Osteocyte (in vitro differentiated cells): ENCODE measurements at regions not wholly inside any gene's neighbourhood (a gene's known extent, or its start where the extent isn't known, plus 50 kb on each side); places are given as distances from the start of the nearest gene placed in this dataset.
A peak's percentile ranks its signal among the peaks of the same experiment; 100 is the strongest.

Experiments used
- DNase-seq: peaks from one replicate; pipeline ENCODE4 v3.0.0; 2021; ENCODE audit warnings: mixed read lengths; ENCODE audit not compliant: unreplicated experiment; ENCODE audit errors: extremely low spot score
- H3K27ac Mint-ChIP-seq: one replicate; pipeline ENCODE4 v1.8.0; 2021; ENCODE audit warnings: mild to moderate bottlenecking, mixed read lengths; ENCODE audit not compliant: unreplicated experiment
- H3K27me3 Mint-ChIP-seq: one replicate; pipeline ENCODE4 v1.8.0; 2021; ENCODE audit warnings: mixed read lengths; ENCODE audit not compliant: unreplicated experiment
- H3K36me3 Mint-ChIP-seq: one replicate; pipeline ENCODE4 v1.8.0; 2021; ENCODE audit warnings: mixed read lengths; ENCODE audit not compliant: unreplicated experiment
- H3K4me1 Mint-ChIP-seq: one replicate; pipeline ENCODE4 v1.8.0; 2021; ENCODE audit warnings: mixed read lengths; ENCODE audit not compliant: unreplicated experiment
- H3K4me3 Mint-ChIP-seq: one replicate; pipeline ENCODE4 v1.8.0; 2021; ENCODE audit warnings: mild to moderate bottlenecking, moderate library complexity, mixed read lengths; ENCODE audit not compliant: unreplicated experiment
- H3K9me3 Mint-ChIP-seq: one replicate; pipeline ENCODE4 v1.8.0; 2021; ENCODE audit warnings: mixed read lengths; ENCODE audit not compliant: unreplicated experiment
- TF ChIP-seq, protein P1 (sequence below): fragments of 200-600 bp; sonication (generic); IDR thresholded peaks from 2 replicates; pipeline ENCODE4 v1.5.0; 2021; ENCODE audit warnings: antibody characterized with exemption, mild to moderate bottlenecking, moderate library complexity

DNA sequence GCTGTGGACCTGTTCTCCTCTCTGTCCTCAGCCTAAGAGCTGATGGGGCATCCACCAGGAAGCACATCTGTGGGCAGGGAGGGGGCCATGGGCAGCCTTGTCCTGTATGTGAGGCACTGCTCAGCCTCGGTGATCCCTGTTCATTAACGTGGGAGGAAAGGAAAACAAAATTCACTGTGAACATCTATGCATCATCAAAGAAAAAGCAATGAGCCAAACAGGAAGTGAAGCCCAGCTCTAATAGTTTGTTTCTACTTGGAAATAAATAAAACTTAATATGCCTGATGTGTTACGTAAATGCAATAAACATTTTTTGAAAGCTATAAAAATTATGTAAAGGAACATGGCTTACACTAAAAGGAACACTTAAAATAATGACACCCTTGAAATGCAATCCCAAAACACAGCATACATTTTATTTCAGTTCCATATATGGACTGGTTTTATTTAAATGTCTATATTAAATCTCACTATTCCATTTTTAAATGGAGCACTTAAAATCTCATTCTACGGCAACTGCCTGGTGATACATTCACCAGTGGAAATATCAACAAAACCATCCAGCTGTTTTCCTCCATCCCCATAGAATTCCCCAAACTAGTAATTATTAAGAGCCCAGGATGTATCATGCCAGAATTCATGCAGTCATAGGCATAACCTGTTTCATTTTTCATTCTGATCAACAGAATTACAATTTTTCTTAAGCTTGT, 78.3 kb downstream of the ZNF280B start:
- Mint-ChIP-seq H3K36me3 (no peaks in the 10 kb centered on the region), H3K27me3 (peaks cover 48% of the 10 kb centered on the region), H3K4me3 (no peak overlapping the region), H3K4me1 (no peaks in the 10 kb centered on the region), H3K9me3 (no peaks in the 10 kb centered on the region), H3K27ac (no peak overlapping the region)
- no peak for DNase-seq
- TF ChIP-seq, protein P1, sequence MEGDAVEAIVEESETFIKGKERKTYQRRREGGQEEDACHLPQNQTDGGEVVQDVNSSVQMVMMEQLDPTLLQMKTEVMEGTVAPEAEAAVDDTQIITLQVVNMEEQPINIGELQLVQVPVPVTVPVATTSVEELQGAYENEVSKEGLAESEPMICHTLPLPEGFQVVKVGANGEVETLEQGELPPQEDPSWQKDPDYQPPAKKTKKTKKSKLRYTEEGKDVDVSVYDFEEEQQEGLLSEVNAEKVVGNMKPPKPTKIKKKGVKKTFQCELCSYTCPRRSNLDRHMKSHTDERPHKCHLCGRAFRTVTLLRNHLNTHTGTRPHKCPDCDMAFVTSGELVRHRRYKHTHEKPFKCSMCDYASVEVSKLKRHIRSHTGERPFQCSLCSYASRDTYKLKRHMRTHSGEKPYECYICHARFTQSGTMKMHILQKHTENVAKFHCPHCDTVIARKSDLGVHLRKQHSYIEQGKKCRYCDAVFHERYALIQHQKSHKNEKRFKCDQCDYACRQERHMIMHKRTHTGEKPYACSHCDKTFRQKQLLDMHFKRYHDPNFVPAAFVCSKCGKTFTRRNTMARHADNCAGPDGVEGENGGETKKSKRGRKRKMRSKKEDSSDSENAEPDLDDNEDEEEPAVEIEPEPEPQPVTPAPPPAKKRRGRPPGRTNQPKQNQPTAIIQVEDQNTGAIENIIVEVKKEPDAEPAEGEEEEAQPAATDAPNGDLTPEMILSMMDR, result no peak

DNA sequence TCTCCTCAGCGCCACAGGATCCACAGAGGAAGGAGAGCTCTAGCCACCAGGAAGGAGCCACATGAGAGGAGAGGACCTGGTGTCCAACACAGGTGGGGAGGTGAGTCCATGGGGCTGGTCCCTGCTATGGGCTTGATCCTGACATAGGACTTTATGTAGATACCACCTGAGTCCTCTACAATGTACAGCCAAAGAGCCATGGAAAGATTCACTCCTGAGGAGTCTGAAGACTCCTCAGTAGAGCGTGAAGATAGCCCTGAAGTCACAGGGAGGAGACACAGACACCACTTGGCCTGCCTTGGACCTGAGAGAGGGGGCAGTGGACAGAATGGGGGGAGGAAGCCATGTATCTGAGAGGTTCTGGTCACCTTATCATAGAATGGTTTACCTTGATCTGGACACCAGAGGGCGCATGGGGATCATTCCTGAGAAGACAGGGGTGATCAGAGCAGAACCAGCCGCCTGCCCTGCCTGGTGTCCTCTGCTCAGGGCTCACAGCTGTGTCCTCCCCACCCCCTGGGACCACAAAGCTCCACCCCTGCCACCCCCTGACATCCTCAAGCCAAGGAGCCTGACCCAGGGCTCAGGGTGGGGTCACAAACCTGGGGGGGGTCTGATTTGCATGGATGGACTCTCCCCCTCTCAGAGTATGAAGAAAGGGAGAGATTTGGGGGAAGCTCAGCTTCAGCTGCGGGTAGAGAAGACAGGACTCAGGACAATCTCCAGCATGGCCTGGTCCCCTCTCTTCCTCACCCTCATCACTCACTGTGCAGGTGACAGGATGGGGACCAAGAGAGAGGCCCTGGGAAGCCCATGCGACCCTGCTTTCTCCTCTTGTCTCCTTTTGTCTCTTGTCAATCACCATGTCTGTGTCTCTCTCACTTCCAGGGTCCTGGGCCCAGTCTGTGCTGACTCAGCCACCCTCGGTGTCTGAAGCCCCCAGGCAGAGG, 77.0 kb downstream of the ZNF280B start:
- TF ChIP-seq, protein P1, result peak; percentile 66
- Mint-ChIP-seq H3K4me1 (no peaks in the 10 kb centered on the region), H3K36me3 (no peaks in the 10 kb centered on the region), H3K27ac (no peak overlapping the region), H3K9me3 (no peaks in the 10 kb centered on the region), H3K27me3 (peaks cover 47% of the 10 kb centered on the region), H3K4me3 (no peak overlapping the region)
- no peak for DNase-seq

DNA sequence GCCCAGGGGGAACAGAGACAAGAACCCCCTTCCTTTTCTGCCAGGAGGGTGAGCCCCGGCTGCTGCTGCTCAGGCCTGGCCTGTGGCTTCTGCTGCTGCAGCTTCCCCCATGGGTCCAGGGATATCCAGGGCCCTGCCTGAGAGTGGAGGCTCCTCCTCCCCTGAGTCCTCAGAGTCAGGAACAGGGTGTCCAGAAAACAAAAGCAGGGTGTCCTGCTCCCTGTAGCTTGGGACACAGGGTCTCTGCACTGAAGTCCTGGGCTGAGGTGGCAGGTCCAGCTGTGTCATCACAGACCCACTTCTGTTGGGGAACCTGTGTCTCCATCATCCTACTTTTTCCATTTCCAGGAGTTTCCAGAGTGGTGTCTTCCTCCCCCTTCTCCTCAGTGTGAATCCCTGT, 76.1 kb downstream of the ZNF280B start:
- peaks cover 46% of the 10 kb centered on the region for H3K27me3 Mint-ChIP-seq
- TF ChIP-seq, protein P1, result no peak
- H3K27ac Mint-ChIP-seq, result no peak overlapping the region
- H3K4me3 Mint-ChIP-seq, result no peak overlapping the region
- H3K4me1 Mint-ChIP-seq, result no peaks in the 10 kb centered on the region
- no peaks in the 10 kb centered on the region for H3K36me3 Mint-ChIP-seq
- DNase-seq, result no peak
- no peaks in the 10 kb centered on the region for H3K9me3 Mint-ChIP-seq

DNA sequence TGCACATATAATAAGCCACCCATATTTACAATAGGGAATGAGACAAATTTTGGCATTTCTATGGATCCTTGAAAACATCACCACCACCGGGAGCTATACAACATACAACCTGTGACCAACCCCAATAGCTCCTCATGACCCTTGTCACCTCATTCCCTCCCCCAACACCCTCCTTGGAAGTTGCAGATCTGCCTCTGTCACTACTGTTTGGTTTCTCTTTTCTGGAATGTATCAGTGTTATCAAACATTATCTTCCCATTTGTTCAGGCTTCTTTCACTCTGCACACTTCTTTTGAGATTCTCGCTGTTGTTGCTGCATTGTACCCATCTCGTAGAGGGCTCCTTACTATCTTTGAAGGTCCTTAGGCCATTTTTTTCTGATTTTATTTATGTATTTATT, 75.6 kb downstream of the ZNF280B start:
- no peak overlapping the region for H3K27ac Mint-ChIP-seq
- H3K27me3 Mint-ChIP-seq, result peaks cover 46% of the 10 kb centered on the region
- no peak for DNase-seq
- no peaks in the 10 kb centered on the region for H3K4me1 Mint-ChIP-seq
- no peak overlapping the region for H3K4me3 Mint-ChIP-seq
- TF ChIP-seq, protein P1, result no peak
- H3K36me3 Mint-ChIP-seq, result no peaks in the 10 kb centered on the region
- H3K9me3 Mint-ChIP-seq, result no peaks in the 10 kb centered on the region

DNA sequence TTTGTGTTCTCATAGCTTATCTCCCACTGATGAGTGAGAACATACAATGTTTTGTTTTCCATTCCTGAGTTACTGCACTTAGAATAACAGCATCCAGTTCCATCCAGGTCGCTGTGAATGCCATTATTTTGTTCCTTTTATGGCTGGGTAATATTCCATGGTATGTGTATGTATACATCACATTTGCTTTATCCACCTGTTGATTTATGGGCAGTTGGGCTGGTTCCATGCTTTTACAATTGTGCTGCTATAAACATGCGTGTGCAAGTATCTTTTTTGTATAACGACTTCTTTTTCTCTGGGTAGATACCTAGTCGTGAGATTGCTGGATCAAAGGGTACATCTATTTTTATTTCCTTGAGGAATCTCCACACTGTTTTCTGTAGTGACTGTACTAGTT, 74.8 kb downstream of the ZNF280B start:
- no peaks in the 10 kb centered on the region for H3K9me3 Mint-ChIP-seq
- H3K4me3 Mint-ChIP-seq, result no peak overlapping the region
- no peaks in the 10 kb centered on the region for H3K36me3 Mint-ChIP-seq
- no peaks in the 10 kb centered on the region for H3K4me1 Mint-ChIP-seq
- DNase-seq, result no peak
- H3K27me3 Mint-ChIP-seq, result peaks cover 42% of the 10 kb centered on the region
- H3K27ac Mint-ChIP-seq, result no peak overlapping the region
- TF ChIP-seq, protein P1, result no peak
